ENCODE measurements at regions not wholly inside any gene's neighbourhood (a gene's known extent, or its start where the extent isn't known, plus 50 kb on each side); places are given as distances from the start of the nearest gene placed in this dataset.

DNA sequence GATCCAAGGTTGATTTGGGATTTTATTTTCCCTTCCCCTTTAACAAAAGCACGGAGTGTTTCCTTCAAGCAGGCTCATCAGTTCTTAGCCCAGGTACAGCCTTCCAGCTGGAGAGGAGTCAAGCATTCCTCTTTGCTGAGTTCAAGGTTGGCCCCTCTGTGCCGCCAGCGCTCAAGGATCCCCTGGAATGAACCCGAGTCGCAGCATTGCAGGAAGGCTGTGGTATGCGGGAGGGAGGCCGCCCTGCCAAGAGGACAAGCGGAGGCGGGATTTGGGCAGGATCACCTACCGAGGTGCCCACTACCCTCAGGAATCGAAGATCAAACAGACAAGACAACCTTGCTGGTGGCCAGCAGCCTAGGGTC is 53.9 kb upstream of the NCOR2 start:
- TF ChIP-seq, protein P1, sequence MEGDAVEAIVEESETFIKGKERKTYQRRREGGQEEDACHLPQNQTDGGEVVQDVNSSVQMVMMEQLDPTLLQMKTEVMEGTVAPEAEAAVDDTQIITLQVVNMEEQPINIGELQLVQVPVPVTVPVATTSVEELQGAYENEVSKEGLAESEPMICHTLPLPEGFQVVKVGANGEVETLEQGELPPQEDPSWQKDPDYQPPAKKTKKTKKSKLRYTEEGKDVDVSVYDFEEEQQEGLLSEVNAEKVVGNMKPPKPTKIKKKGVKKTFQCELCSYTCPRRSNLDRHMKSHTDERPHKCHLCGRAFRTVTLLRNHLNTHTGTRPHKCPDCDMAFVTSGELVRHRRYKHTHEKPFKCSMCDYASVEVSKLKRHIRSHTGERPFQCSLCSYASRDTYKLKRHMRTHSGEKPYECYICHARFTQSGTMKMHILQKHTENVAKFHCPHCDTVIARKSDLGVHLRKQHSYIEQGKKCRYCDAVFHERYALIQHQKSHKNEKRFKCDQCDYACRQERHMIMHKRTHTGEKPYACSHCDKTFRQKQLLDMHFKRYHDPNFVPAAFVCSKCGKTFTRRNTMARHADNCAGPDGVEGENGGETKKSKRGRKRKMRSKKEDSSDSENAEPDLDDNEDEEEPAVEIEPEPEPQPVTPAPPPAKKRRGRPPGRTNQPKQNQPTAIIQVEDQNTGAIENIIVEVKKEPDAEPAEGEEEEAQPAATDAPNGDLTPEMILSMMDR (IDR thresholded peaks at IDR 0.05), result no peak
- TF ChIP-seq POLR2A (IDR thresholded peaks at IDR 0.05), result no peak
- Histone ChIP-seq H3K9me3 (no peaks in the 10 kb centered on the region), H3K4me3 (no peak overlapping the region), H3K27me3 (peaks cover 0 to 21% (median 0%) of the 10 kb centered on the region in 4 donors), H3K36me3 (no peaks in the 10 kb centered on the region), H3K4me1 (peaks cover 21 to 60% (median 35%) of the 10 kb centered on the region in 3 donors), H3K27ac (peak overlapping the region; percentile 69 to 84 (median 79))
- WGBS, 2 donors, result 0 to 40% methylated on average over 1 of the region's 11 CpGs
- intact Hi-C loops (cut with DNase I), result no loop called here
- DNase-seq, result no peak

DNA sequence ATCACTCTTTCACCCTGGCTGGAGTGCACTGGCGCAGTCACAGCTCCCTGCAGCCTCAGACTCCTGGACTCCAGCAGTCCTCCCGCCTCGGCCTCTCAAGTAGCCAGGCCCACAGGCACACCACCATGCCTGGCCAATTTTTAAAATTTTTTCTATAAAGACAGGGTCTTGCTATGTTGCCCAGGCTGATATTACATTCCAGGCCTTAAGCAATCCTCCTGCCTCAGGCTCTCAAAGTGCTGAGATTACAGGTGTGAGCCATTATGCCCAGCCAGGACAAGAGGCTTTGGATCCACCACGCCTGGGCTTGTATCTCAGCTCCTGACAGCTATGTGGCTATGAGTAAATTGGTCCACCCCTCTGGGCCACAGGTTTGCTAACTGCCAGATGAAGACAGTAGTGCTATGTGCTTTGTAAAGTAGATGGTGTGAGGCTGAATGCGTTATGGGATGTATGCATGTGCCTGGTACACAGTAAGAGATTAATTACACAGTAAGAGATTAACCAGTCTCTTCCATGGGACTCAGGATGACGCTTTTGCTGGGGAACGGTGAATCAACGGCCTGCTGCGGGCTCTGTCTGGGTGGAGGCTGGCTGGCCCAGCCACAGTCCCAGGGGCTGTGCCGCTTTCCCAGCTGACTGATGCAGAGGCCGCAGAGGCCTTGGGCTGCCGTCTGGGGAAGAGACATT is 53.3 kb upstream of the NCOR2 start:
- no peak overlapping the region for H3K4me3 ChIP-seq
- WGBS, 2 donors, result 36 to 57% methylated on average over 11 to 12 of the region's 12 CpGs
- no peaks in the 10 kb centered on the region for H3K36me3 ChIP-seq
- H3K9me3 ChIP-seq, result no peaks in the 10 kb centered on the region
- intact Hi-C loops (cut with DNase I), result no loop called here
- H3K27me3 ChIP-seq, result peaks cover 0 to 23% (median 0%) of the 10 kb centered on the region in 4 donors
- peak overlapping the region; percentile 69 to 84 (median 79) for H3K27ac ChIP-seq
- DNase-seq, result no peak
- TF ChIP-seq, protein P1 (IDR thresholded peaks at IDR 0.05), result no peak
- no peak for TF ChIP-seq POLR2A (IDR thresholded peaks at IDR 0.05)
- peaks cover 16 to 55% (median 30%) of the 10 kb centered on the region in 3 donors for H3K4me1 ChIP-seq

DNA sequence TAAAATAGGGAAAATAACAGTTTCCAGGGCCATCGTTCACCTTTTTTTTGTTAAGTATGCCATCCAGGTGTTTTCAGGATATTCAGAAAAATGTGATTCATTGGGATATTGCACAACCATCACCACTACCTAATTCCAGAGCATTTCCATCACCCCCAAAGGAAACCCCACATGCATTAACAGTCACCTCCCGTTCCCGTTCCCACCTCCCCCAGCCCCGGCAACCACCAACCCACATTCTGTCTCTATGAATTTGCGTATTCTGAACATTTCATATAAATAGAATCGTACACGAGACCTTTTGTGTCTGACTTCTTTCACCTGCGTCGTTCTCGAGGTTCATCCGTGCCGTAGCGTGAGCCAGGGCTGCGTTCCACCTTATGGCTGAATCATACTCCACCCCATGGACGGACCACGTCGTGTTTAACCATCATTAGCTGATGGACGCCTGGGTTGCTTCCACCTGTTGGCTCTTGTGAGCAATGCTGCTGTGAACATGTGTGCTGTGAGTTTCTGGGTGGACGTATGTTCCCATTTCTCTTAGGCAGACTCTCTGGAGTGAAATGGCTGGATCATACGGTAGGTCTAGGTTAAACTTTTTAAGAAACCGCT is 51.0 kb upstream of the NCOR2 start:
- peaks cover 0 to 5% (median 0%) of the 10 kb centered on the region in 3 donors for H3K9me3 ChIP-seq
- WGBS, 2 donors, result 68 to 77% methylated on average over 18 to 20 of the region's 21 CpGs
- H3K27me3 ChIP-seq, result peaks cover 0 to 23% (median 0%) of the 10 kb centered on the region in 4 donors
- H3K36me3 ChIP-seq, result no peaks in the 10 kb centered on the region
- DNase-seq, result no peak
- peaks cover 13 to 44% (median 21%) of the 10 kb centered on the region in 3 donors for H3K4me1 ChIP-seq
- H3K4me3 ChIP-seq, result no peak overlapping the region
- intact Hi-C loops (cut with DNase I), result no loop called here
- no peak overlapping the region for H3K27ac ChIP-seq
- TF ChIP-seq, protein P1 (IDR thresholded peaks at IDR 0.05), result no peak
- TF ChIP-seq POLR2A (IDR thresholded peaks at IDR 0.05), result no peak

DNA sequence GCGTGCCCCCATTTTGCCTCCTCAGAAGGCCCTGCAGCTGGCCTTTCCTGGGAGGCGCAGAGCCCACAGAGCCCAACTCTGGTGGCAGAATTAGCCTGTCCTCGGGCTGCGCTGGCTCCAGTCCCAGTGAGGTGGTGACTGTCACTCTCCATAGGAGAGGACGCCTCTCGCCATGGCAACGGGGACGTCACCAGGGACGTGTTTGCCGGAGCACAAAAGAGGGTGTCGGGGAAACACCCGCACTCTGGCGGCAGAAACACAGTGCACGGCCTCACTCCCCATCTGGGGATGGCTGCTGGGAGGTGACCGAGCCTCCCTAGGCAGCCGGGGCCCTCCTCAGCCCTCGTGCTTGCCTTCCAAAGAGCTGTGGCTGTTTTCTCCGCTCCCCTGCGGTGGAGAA is 50.2 kb upstream of the NCOR2 start:
- Histone ChIP-seq H3K4me3 (no peak overlapping the region), H3K4me1 (peaks cover 13 to 46% (median 18%) of the 10 kb centered on the region in 3 donors), H3K36me3 (no peaks in the 10 kb centered on the region), H3K9me3 (peaks cover 0 to 5% (median 0%) of the 10 kb centered on the region in 3 donors), H3K27me3 (peaks cover 0 to 23% (median 0%) of the 10 kb centered on the region in 4 donors), H3K27ac (no peak overlapping the region)
- DNase-seq, result no peak
- TF ChIP-seq, protein P1 (IDR thresholded peaks at IDR 0.05), result no peak
- TF ChIP-seq POLR2A (IDR thresholded peaks at IDR 0.05), result no peak
- WGBS, 2 donors, result no CpG with 5 or more reads among the region's 19 CpGs
- intact Hi-C loops (cut with DNase I), result no loop called here
